ENCODE measurements at regions not wholly inside any gene's neighbourhood (a gene's known extent, or its start where the extent isn't known, plus 50 kb on each side); places are given as distances from the start of the nearest gene placed in this dataset.

DNA sequence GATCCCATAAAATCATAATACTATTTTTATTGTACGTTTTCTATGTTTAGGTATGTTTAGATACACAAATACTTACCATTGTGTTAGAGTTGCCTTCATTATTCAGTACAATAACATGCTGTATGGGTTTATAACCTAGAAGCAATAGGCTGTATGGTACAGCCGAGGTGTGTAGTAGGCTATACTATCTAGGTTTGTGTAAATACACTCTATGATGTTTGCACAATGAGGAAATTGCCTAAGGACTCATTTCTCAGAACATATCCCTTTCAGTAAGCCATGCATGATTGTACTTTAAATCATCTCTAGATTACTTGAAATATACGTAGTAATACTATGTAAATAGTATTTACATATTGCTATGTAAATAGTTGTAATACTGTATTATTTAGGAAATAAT lies 156.7 kb downstream of the CDCA7 start:
- Histone ChIP-seq H3K27ac (ENCODE audit: low read depth, low read length) (no peak overlapping the region), H3K4me3 (ENCODE audit: low read length) (no peak overlapping the region), H3K9me3 (ENCODE audit: control insufficient read depth, insufficient read depth, low read length) (no peaks in the 10 kb centered on the region), H3K27me3 (ENCODE audit: control insufficient read depth, low read length) (peaks cover 12% of the 10 kb centered on the region; the same call in 1 of the 2 replicates), H3K36me3 (ENCODE audit: control insufficient read depth, low read length) (no peaks in the 10 kb centered on the region), H3K9me2 (replicated peaks; ENCODE audit: control insufficient read depth, low read length) (no peaks in the 10 kb centered on the region), H3K4me1 (ENCODE audit: control insufficient read depth, low read length) (no peaks in the 10 kb centered on the region), H3K79me2 (ENCODE audit: control insufficient read depth, low read length) (no peaks in the 10 kb centered on the region), H4K20me1 (ENCODE audit: control insufficient read depth, insufficient read depth, low read depth, low read length) (no peaks in the 10 kb centered on the region), H3F3A (ENCODE audit: control insufficient read depth, insufficient read depth) (no peaks in the 10 kb centered on the region), H3K4me2 (ENCODE audit: low read length) (no peak overlapping the region)
- TF ChIP-seq, protein P1, sequence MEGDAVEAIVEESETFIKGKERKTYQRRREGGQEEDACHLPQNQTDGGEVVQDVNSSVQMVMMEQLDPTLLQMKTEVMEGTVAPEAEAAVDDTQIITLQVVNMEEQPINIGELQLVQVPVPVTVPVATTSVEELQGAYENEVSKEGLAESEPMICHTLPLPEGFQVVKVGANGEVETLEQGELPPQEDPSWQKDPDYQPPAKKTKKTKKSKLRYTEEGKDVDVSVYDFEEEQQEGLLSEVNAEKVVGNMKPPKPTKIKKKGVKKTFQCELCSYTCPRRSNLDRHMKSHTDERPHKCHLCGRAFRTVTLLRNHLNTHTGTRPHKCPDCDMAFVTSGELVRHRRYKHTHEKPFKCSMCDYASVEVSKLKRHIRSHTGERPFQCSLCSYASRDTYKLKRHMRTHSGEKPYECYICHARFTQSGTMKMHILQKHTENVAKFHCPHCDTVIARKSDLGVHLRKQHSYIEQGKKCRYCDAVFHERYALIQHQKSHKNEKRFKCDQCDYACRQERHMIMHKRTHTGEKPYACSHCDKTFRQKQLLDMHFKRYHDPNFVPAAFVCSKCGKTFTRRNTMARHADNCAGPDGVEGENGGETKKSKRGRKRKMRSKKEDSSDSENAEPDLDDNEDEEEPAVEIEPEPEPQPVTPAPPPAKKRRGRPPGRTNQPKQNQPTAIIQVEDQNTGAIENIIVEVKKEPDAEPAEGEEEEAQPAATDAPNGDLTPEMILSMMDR (IDR thresholded peaks at IDR 0.05; ENCODE audit: low read depth, low read length, poor library complexity, severe bottlenecking), result no peak
- TF ChIP-seq EZH2phosphoT487 (IDR thresholded peaks at IDR 0.05; ENCODE audit: borderline replicate concordance, low read length), result no peak

DNA sequence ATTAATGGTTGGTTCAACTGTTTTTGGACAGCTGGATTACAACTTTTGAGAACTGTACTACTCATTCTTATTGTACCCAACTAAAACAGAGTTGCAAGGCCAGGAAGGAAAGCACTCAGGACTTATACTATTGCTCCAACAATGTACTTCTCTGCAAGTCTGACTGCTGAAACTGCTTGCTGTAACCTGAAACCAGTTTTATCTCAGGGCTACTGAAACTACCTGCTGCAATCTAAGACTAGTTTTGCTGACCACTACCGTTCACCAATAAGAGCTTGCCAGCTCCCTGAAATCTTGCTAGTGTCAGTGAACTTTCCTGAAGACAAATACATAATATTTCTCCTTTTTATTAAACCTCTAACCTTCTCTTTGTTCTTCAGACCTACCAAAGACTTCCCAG lies 157.3 kb downstream of the CDCA7 start:
- Histone ChIP-seq H3K9me2 (replicated peaks; ENCODE audit: control insufficient read depth, low read length) (no peaks in the 10 kb centered on the region), H3K36me3 (ENCODE audit: control insufficient read depth, low read length) (no peaks in the 10 kb centered on the region), H3K4me3 (ENCODE audit: low read length) (no peak overlapping the region), H3K9me3 (ENCODE audit: control insufficient read depth, insufficient read depth, low read length) (no peaks in the 10 kb centered on the region), H3F3A (ENCODE audit: control insufficient read depth, insufficient read depth) (no peaks in the 10 kb centered on the region), H3K79me2 (ENCODE audit: control insufficient read depth, low read length) (no peaks in the 10 kb centered on the region), H3K4me1 (ENCODE audit: control insufficient read depth, low read length) (no peaks in the 10 kb centered on the region), H3K4me2 (ENCODE audit: low read length) (no peak overlapping the region), H3K27ac (ENCODE audit: low read depth, low read length) (no peak overlapping the region), H4K20me1 (ENCODE audit: control insufficient read depth, insufficient read depth, low read depth, low read length) (no peaks in the 10 kb centered on the region), H3K27me3 (ENCODE audit: control insufficient read depth, low read length) (peaks cover 7% of the 10 kb centered on the region; the same call in 1 of the 2 replicates)
- TF ChIP-seq EZH2phosphoT487 (IDR thresholded peaks at IDR 0.05; ENCODE audit: borderline replicate concordance, low read length), result no peak
- TF ChIP-seq, protein P1 (IDR thresholded peaks at IDR 0.05; ENCODE audit: low read depth, low read length, poor library complexity, severe bottlenecking), result no peak

GRCh38 chr2:173513107-173513727 lies 158.5 kb downstream of the CDCA7 start:
- Histone ChIP-seq H3K36me3 (ENCODE audit: control insufficient read depth, low read length) (no peaks in the 10 kb centered on the region), H3K9me3 (ENCODE audit: control insufficient read depth, insufficient read depth, low read length) (no peaks in the 10 kb centered on the region), H3K4me1 (ENCODE audit: control insufficient read depth, low read length) (no peaks in the 10 kb centered on the region), H3K4me2 (ENCODE audit: low read length) (no peak overlapping the region), H3F3A (ENCODE audit: control insufficient read depth, insufficient read depth) (no peaks in the 10 kb centered on the region), H3K79me2 (ENCODE audit: control insufficient read depth, low read length) (no peaks in the 10 kb centered on the region), H3K4me3 (ENCODE audit: low read length) (no peak overlapping the region), H4K20me1 (ENCODE audit: control insufficient read depth, insufficient read depth, low read depth, low read length) (no peaks in the 10 kb centered on the region), H3K27ac (ENCODE audit: low read depth, low read length) (no peak overlapping the region), H3K9me2 (replicated peaks; ENCODE audit: control insufficient read depth, low read length) (no peaks in the 10 kb centered on the region), H3K27me3 (ENCODE audit: control insufficient read depth, low read length) (peaks cover 7% of the 10 kb centered on the region; the same call in 1 of the 2 replicates)
- TF ChIP-seq, protein P1 (IDR thresholded peaks at IDR 0.05; ENCODE audit: low read depth, low read length, poor library complexity, severe bottlenecking), result no peak
- no peak for TF ChIP-seq EZH2phosphoT487 (IDR thresholded peaks at IDR 0.05; ENCODE audit: borderline replicate concordance, low read length)
